A549 (cell line): ENCODE measurements at regions not wholly inside any gene's neighbourhood (a gene's known extent, or its start where the extent isn't known, plus 50 kb on each side); places are given as distances from the start of the nearest gene placed in this dataset.

Experiments
- ATAC-seq, 2 experiments: fragments of 200-7000 bp in 1 of 2; fragments of >200 bp in 1 of 2; cut with Nextera tagmentation in 1 of 2; cut with Tn5 transposase in 1 of 2; 3 replicates each; pipeline versions ENCODE4 v1.8.0 to v1.9.1; 2018 to 2020; ENCODE audit warnings: mild to moderate bottlenecking in 1 of 2, moderate library complexity in 1 of 2
- CTCF ChIA-PET: fragments of 300-600 bp; sonication (Branson Sonifier 250); formaldehyde crosslinking; extraction: SDS; loops from one replicate; lab custom pipeline; 2021; ENCODE audit warnings: antibody characterized with exemption, inconsistent platforms; lab: Yijun Ruan, JAX
- POLR2A ChIA-PET: fragments of 350-600 bp; formaldehyde crosslinking; extraction: SDS; loops from one replicate; lab custom pipeline; 2021; ENCODE audit warnings: antibody characterized with exemption, inconsistent platforms; lab: Yijun Ruan, JAX
- DNase-seq, 2 experiments: peaks; one replicate each; pipeline versions ENCODE4 v3.0.0 to v3.0.0-alpha.2; 2011 to 2016; ENCODE audit warnings: low read depth in 1 of 2, low spot score in 1 of 2
- FAIRE-seq: peaks from 2 replicates; lab custom pipeline; 2011; peaks lifted over from hg19 to GRCh38; lab: Jason Lieb, UNC
- H3K27ac ChIP-seq, 2 experiments: fragments of >200 bp; sonication (Bioruptor Twin); formaldehyde crosslinking; 3 replicates each; pipeline ENCODE4 v1.5.1; 2016 to 2017
- H3K4me1 ChIP-seq: fragments of >200 bp; sonication (Bioruptor Twin); formaldehyde crosslinking; 3 replicates; pipeline ENCODE4 v1.6.1; 2016
- H3K4me2 ChIP-seq: fragments of >200 bp; sonication (Bioruptor Twin); formaldehyde crosslinking; 3 replicates; pipeline ENCODE4 v1.6.1; 2016
- H3K4me3 ChIP-seq: fragments of >200 bp; sonication (Bioruptor Twin); formaldehyde crosslinking; 3 replicates; pipeline ENCODE4 v1.5.1; 2016
- H3K9me3 ChIP-seq: fragments of >200 bp; sonication (Bioruptor Twin); formaldehyde crosslinking; 3 replicates; pipeline ENCODE4 v1.6.1; 2016
- ATOH8 ChIP-seq: fragments of 250-450 bp; sonication (Bioruptor Pico); IDR thresholded peaks from 2 replicates; pipeline ENCODE4 v1.5.0; 2020; ENCODE audit warnings: low read depth, mild to moderate bottlenecking, moderate library complexity
- CHD2 ChIP-seq: fragments of 150-350 bp; IDR thresholded peaks from 2 replicates; pipeline ENCODE4 v1.6.1; 2014; ENCODE audit warnings: low read length; ENCODE audit not compliant: partially characterized antibody
- EHF ChIP-seq: fragments of 250-450 bp; sonication (Bioruptor Pico); IDR thresholded peaks from 2 replicates; pipeline ENCODE4 v1.5.0; 2020; ENCODE audit warnings: mild to moderate bottlenecking
- EHMT2 ChIP-seq: fragments of 200-600 bp; sonication (generic); IDR thresholded peaks from 2 replicates; pipeline ENCODE4 v1.6.1; 2016; ENCODE audit warnings: antibody characterized with exemption, low read depth, mild to moderate bottlenecking, moderate library complexity
- EP300 ChIP-seq, 2 experiments: fragments of >200 bp; sonication (Bioruptor Twin); formaldehyde crosslinking; IDR thresholded peaks; 2 replicates in 1 of 2; 3 replicates in 1 of 2; pipeline ENCODE4 v1.6.1; 2016 to 2017
- FOSB ChIP-seq: fragments of 250-450 bp; sonication (Bioruptor Pico); IDR thresholded peaks from 2 replicates; pipeline ENCODE4 v1.5.0; 2020; ENCODE audit warnings: mild to moderate bottlenecking, moderate library complexity
- FOSL2 ChIP-seq, 2 experiments: fragments of 450-650 bp in 1 of 2; fragments of >200 bp in 1 of 2; sonication (Bioruptor Twin) in 1 of 2; formaldehyde crosslinking; IDR thresholded peaks; 2 replicates each; pipeline versions ENCODE4 v1.5.0 to v1.6.1; 2016 to 2020; ENCODE audit warnings: mild to moderate bottlenecking in 1 of 2, moderate library complexity in 1 of 2
- HOXA7 ChIP-seq: fragments of 250-450 bp; sonication (Bioruptor Pico); IDR thresholded peaks from 2 replicates; pipeline ENCODE4 v1.5.0; 2020; ENCODE audit warnings: mild to moderate bottlenecking, moderate library complexity
- KDM1A ChIP-seq: fragments of 200-600 bp; sonication (generic); IDR thresholded peaks from 2 replicates; pipeline ENCODE4 v1.6.1; 2016; ENCODE audit warnings: low read depth, mild to moderate bottlenecking
- MYC ChIP-seq: IDR thresholded peaks from 2 replicates; pipeline ENCODE4 v1.6.1; 2012; ENCODE audit warnings: mild to moderate bottlenecking, inconsistent platforms, low read length, improper control_type of control experiment, borderline replicate concordance
- NFE2L2 ChIP-seq: fragments of 150-350 bp; conservative IDR thresholded peaks from 2 replicates; pipeline ENCODE4 v1.6.1; 2014; ENCODE audit warnings: low read length
- PHF8 ChIP-seq: fragments of 200-600 bp; sonication (generic); IDR thresholded peaks from 2 replicates; pipeline ENCODE4 v1.6.1; 2016; ENCODE audit warnings: low read depth, mild to moderate bottlenecking, antibody characterized with exemption, moderate library complexity, borderline replicate concordance
- POLR2A ChIP-seq: IDR thresholded peaks from 2 replicates; pipeline ENCODE4 v1.6.1; 2012; ENCODE audit warnings: mild to moderate bottlenecking, low read length
- POLR2AphosphoS2 ChIP-seq: conservative IDR thresholded peaks from 2 replicates; pipeline ENCODE4 v1.6.1; 2012; ENCODE audit warnings: low read length, improper control_type of control experiment, inconsistent platforms
- RCOR1 ChIP-seq: fragments of 150-350 bp; IDR thresholded peaks from 2 replicates; pipeline ENCODE4 v1.6.1; 2014; ENCODE audit warnings: antibody characterized with exemption, low read length, low read depth
- SREBF2 ChIP-seq: fragments of 450-650 bp; IDR thresholded peaks from 2 replicates; pipeline ENCODE4 v1.6.1; 2014; ENCODE audit warnings: mild to moderate bottlenecking, moderate library complexity
- TP53 ChIP-seq: fragments of 250-450 bp; sonication (Bioruptor Pico); IDR thresholded peaks from 2 replicates; pipeline ENCODE4 v1.5.0; 2021; ENCODE audit warnings: mild to moderate bottlenecking, moderate library complexity
- ZNF302 ChIP-seq: fragments of 250-450 bp; sonication (Bioruptor Pico); IDR thresholded peaks from 2 replicates; pipeline ENCODE4 v1.9.0; 2021; ENCODE audit warnings: inconsistent platforms, mild to moderate bottlenecking, moderate library complexity
- ZSCAN20 ChIP-seq: fragments of 250-450 bp; sonication (Bioruptor Pico); IDR thresholded peaks from 2 replicates; pipeline ENCODE4 v1.8.0; 2022; ENCODE audit warnings: mild to moderate bottlenecking, moderate library complexity
- WGBS: methylation state at CpG from one replicate; pipeline ENCODE4 v1.1.6; 2017; ENCODE audit errors: missing lambda C conversion rate; 5-methylcytosine and 5-hydroxymethylcytosine counted together
- TF ChIP-seq, protein P1 (sequence below): fragments of >200 bp; sonication (Bioruptor Twin); formaldehyde crosslinking; IDR thresholded peaks from 3 replicates; pipeline ENCODE4 v1.5.1; 2016
- TF ChIP-seq, protein P2 (sequence below): fragments of 200-600 bp; sonication (generic); IDR thresholded peaks from 2 replicates; pipeline ENCODE4 v1.6.1; 2016; ENCODE audit warnings: antibody characterized with exemption, mild to moderate bottlenecking, moderate library complexity
- TF ChIP-seq, protein P3 (sequence below): fragments of 450-650 bp; IDR thresholded peaks from 2 replicates; pipeline ENCODE4 v1.6.1; 2014; ENCODE audit warnings: antibody characterized with exemption

DNA sequence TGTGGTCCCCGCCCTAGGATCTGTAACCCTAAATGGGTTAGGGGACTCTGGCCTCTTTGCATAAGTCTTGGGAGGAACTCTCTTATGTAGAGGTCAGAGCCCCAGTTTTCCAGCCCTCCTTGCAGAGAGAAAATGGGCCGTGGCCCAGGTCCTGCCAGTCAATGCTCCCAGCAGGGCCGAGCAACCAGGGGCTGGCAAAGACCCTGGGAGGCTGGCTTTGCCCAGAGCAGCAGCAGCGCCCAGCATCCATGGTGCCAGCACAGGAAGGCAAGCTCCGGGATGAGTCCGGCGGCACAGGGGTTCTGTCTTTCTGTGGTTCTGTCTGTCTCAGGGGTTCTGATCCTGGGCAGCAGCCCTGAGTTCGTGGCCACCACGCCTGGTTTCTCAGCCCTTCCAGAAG, 684.8 kb downstream of the BRD1 start:
- Histone ChIP-seq H3K4me3 (no peak overlapping the region), H3K27ac (no peak overlapping the region), H3K4me1 (no peaks in the 10 kb centered on the region)
- ATAC-seq, result no peak
- no peak for FAIRE-seq
- 33% methylated on average over 8 of the region's 9 CpGs for WGBS
- CTCF ChIA-PET, result no interaction called here
- no peak for TF ChIP-seq RCOR1
- no peak for TF ChIP-seq MYC
- TF ChIP-seq TP53 (CRISPR knock-in tag), result no peak
- TF ChIP-seq ZNF302 (CRISPR knock-in tag), result no peak
- TF ChIP-seq HOXA7 (CRISPR knock-in tag), result no peak
- no peak for TF ChIP-seq EP300 (IDR thresholded peaks at IDR 0.05)
- TF ChIP-seq POLR2AphosphoS2, result no peak
- TF ChIP-seq, protein P1, sequence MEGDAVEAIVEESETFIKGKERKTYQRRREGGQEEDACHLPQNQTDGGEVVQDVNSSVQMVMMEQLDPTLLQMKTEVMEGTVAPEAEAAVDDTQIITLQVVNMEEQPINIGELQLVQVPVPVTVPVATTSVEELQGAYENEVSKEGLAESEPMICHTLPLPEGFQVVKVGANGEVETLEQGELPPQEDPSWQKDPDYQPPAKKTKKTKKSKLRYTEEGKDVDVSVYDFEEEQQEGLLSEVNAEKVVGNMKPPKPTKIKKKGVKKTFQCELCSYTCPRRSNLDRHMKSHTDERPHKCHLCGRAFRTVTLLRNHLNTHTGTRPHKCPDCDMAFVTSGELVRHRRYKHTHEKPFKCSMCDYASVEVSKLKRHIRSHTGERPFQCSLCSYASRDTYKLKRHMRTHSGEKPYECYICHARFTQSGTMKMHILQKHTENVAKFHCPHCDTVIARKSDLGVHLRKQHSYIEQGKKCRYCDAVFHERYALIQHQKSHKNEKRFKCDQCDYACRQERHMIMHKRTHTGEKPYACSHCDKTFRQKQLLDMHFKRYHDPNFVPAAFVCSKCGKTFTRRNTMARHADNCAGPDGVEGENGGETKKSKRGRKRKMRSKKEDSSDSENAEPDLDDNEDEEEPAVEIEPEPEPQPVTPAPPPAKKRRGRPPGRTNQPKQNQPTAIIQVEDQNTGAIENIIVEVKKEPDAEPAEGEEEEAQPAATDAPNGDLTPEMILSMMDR, result no peak
- no peak for TF ChIP-seq EHMT2
- TF ChIP-seq NFE2L2, result no peak
- TF ChIP-seq, all 56 proteins: peak for 0
- Histone ChIP-seq H3K4me2 (no peak overlapping the region), H3K9me3 (no peaks in the 10 kb centered on the region)
- POLR2A ChIA-PET, result no interaction called here
- DNase-seq, result no peak

- no peak overlapping the region for H3K27ac ChIP-seq
- TF ChIP-seq POLR2A (no peak), ZSCAN20 (CRISPR knock-in tag) (no peak), KDM1A (no peak), ATOH8 (no peak)
- H3K9me3 ChIP-seq, result no peaks in the 10 kb centered on the region
- H3K4me3 ChIP-seq, result no peak overlapping the region
- ChIA-PET POLR2A (no interaction called here), CTCF (interaction anchor here (0.6 kb wide), 1 partner anchor 138 kb away, joined by 3 read pairs; no protein-coding TSS in a partner anchor)
- H3K4me2 ChIP-seq, result no peak overlapping the region
- no peak for ATAC-seq
- no peaks in the 10 kb centered on the region for H3K4me1 ChIP-seq
- no peak for DNase-seq
- 60% methylated on average over 15 of the region's 15 CpGs for whole genome bisulfite sequencing
- FAIRE-seq, result no peak
Observed at GRCh38 chr22:49142296-49142695, 685.4 kb downstream of the BRD1 start.

DNA sequence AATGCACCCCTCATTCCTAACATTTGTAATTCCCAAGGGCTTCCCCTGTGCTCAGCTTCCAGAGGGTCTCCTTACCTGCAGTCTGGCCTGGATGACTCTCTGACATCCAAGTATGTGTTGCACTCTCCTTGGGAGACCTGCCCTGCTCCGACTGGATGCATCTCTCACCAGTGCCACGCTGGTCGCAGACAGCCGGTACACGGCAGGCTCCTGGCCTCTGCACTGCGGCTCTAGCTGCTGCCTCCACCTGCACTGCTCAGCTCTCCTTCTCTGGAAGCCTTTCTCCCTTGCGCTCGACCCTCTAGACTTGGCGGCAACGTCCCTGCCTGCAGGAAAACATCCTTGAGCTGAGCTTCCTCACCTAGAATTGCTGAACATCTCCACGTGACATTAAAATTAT, 685.9 kb downstream of the BRD1 start:
- whole genome bisulfite sequencing, result 30% methylated on average over 11 of the region's 11 CpGs
- POLR2A ChIA-PET, result no interaction called here
- Histone ChIP-seq H3K4me2 (no peak overlapping the region), H3K27ac (no peak overlapping the region), H3K4me3 (no peak overlapping the region), H3K4me1 (no peaks in the 10 kb centered on the region), H3K9me3 (no peaks in the 10 kb centered on the region)
- CTCF ChIA-PET, result no interaction called here
- FAIRE-seq (no peak), ATAC-seq (no peak), DNase-seq (no peak)
- TF ChIP-seq CHD2 (no peak), KDM1A (no peak), MYC (no peak), FOSB (CRISPR knock-in tag) (no peak), PHF8 (no peak), FOSL2 (IDR thresholded peaks at IDR 0.05) (no peak), FOSL2 (CRISPR knock-in tag; IDR thresholded peaks at IDR 0.05) (no peak), EHF (CRISPR knock-in tag) (no peak), SREBF2 (no peak)
- TF ChIP-seq, protein P2, sequence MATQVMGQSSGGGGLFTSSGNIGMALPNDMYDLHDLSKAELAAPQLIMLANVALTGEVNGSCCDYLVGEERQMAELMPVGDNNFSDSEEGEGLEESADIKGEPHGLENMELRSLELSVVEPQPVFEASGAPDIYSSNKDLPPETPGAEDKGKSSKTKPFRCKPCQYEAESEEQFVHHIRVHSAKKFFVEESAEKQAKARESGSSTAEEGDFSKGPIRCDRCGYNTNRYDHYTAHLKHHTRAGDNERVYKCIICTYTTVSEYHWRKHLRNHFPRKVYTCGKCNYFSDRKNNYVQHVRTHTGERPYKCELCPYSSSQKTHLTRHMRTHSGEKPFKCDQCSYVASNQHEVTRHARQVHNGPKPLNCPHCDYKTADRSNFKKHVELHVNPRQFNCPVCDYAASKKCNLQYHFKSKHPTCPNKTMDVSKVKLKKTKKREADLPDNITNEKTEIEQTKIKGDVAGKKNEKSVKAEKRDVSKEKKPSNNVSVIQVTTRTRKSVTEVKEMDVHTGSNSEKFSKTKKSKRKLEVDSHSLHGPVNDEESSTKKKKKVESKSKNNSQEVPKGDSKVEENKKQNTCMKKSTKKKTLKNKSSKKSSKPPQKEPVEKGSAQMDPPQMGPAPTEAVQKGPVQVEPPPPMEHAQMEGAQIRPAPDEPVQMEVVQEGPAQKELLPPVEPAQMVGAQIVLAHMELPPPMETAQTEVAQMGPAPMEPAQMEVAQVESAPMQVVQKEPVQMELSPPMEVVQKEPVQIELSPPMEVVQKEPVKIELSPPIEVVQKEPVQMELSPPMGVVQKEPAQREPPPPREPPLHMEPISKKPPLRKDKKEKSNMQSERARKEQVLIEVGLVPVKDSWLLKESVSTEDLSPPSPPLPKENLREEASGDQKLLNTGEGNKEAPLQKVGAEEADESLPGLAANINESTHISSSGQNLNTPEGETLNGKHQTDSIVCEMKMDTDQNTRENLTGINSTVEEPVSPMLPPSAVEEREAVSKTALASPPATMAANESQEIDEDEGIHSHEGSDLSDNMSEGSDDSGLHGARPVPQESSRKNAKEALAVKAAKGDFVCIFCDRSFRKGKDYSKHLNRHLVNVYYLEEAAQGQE, result no peak
- TF ChIP-seq, protein P3, sequence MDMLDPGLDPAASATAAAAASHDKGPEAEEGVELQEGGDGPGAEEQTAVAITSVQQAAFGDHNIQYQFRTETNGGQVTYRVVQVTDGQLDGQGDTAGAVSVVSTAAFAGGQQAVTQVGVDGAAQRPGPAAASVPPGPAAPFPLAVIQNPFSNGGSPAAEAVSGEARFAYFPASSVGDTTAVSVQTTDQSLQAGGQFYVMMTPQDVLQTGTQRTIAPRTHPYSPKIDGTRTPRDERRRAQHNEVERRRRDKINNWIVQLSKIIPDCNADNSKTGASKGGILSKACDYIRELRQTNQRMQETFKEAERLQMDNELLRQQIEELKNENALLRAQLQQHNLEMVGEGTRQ, result no peak
- TF ChIP-seq, protein P1, result no peak
